Upper lobe of left lung (tissue), 6 donors: ENCODE measurements at regions not wholly inside any gene's neighbourhood (a gene's known extent, or its start where the extent isn't known, plus 50 kb on each side); places are given as distances from the start of the nearest gene placed in this dataset.

Experiments used
- ATAC-seq, 2 donors: fragments of 200-7000 bp; cut with Tn5 transposase; one replicate each; pipeline ENCODE4 v1.9.1; 2022; ENCODE audit warnings: mild to moderate bottlenecking in 2 of 2, moderate library complexity in 2 of 2; ENCODE audit not compliant: low FRiP score in 2 of 2
- DNase-seq, 2 donors: peaks; one replicate each; pipeline ENCODE4 v3.0.0-alpha.2; 2019 to 2020
- H3K27ac ChIP-seq, 4 donors: fragments of 200-600 bp; sonication (generic); one replicate each; pipeline ENCODE4 v1.5.1; 2016 to 2019
- H3K27me3 ChIP-seq, 4 donors: fragments of 200-600 bp; sonication (generic); one replicate each; pipeline ENCODE4 v1.5.1; 2017 to 2019
- H3K36me3 ChIP-seq, 4 donors: fragments of 200-600 bp; sonication (generic); one replicate each; pipeline ENCODE4 v1.5.1; 2016 to 2019
- H3K4me1 ChIP-seq, 4 donors: fragments of 200-600 bp; sonication (generic); one replicate each; pipeline ENCODE4 v1.5.1; 2018 to 2019
- H3K4me3 ChIP-seq, 4 donors: fragments of 200-600 bp; sonication (generic); one replicate each; pipeline ENCODE4 v1.5.1; 2017 to 2019; ENCODE audit warnings: mild to moderate bottlenecking in 2 of 4, moderate library complexity in 1 of 4
- H3K9me3 ChIP-seq, 4 donors: fragments of 200-600 bp; sonication (generic); one replicate each; pipeline ENCODE4 v1.5.1; 2018 to 2019
- EP300 ChIP-seq, 4 donors: sonication (generic); formaldehyde crosslinking; IDR thresholded peaks; one replicate each; pipeline ENCODE4 v1.5.1; 2017; ENCODE audit warnings: antibody characterized with exemption in 4 of 4, control low read depth in 2 of 4
- POLR2A ChIP-seq, 4 donors: fragments of 450-650 bp; IDR thresholded peaks; one replicate each; pipeline ENCODE4 v1.5.1; 2016 to 2017; ENCODE audit warnings: antibody characterized with exemption in 4 of 4, mild to moderate bottlenecking in 2 of 4
- POLR2AphosphoS5 ChIP-seq, 2 donors: sonication (generic); formaldehyde crosslinking; IDR thresholded peaks; one replicate each; pipeline ENCODE4 v1.5.1; 2017; ENCODE audit warnings: antibody characterized with exemption in 2 of 2
- WGBS, 2 donors: methylation state at CpG; one replicate each; pipeline ENCODE4 v1.1.5; 2017 to 2018; 5-methylcytosine and 5-hydroxymethylcytosine counted together
- TF ChIP-seq, protein P1 (sequence below), 6 experiments: fragments of 450-650 bp in 4 of 6; fragments of 200-600 bp in 2 of 6; sonication (generic) in 2 of 6; IDR thresholded peaks; one replicate each; pipeline ENCODE4 v1.5.1; 2016 to 2019; ENCODE audit warnings: antibody characterized with exemption in 6 of 6
- donor health status: DM: no; HTN: no; CAD: no; lungs with moderate emphysema.
- donor health status: DM: no; HTN: yes; CAD: no; lungs with severe emphysema.

DNA sequence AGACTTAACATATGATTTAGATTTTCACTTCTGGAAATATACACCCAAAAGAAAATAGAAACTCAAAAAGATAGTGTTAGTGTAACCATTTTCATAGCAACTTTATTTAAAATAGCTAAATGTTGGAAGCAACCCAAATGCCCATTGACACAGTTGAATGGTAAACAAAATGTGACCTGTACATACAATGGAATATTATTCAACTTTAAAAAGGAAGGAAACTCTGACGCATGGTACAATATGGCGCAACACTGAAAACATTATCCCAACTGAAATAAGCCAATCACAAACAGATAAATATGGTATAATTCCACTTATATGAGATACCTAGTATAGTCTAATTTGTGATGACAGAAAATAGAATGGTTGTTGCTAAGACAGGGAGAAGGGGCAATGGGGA lies 1456.1 kb upstream of the MIR17HG start:
- no peaks in the 10 kb centered on the region for H3K36me3 ChIP-seq
- no peaks in the 10 kb centered on the region for H3K9me3 ChIP-seq
- no peak overlapping the region for H3K4me3 ChIP-seq
- WGBS, 2 donors = 28 to 81% methylated on average over 2 of the region's 2 CpGs
- H3K27me3 ChIP-seq = no peaks in the 10 kb centered on the region
- no peak for ATAC-seq
- no peak for DNase-seq
- H3K27ac ChIP-seq = no peak overlapping the region
- TF ChIP-seq EP300 (IDR thresholded peaks at IDR 0.05) (no peak), POLR2AphosphoS5 (IDR thresholded peaks at IDR 0.05) (no peak), POLR2A (IDR thresholded peaks at IDR 0.05) (no peak)
- TF ChIP-seq, protein P1, sequence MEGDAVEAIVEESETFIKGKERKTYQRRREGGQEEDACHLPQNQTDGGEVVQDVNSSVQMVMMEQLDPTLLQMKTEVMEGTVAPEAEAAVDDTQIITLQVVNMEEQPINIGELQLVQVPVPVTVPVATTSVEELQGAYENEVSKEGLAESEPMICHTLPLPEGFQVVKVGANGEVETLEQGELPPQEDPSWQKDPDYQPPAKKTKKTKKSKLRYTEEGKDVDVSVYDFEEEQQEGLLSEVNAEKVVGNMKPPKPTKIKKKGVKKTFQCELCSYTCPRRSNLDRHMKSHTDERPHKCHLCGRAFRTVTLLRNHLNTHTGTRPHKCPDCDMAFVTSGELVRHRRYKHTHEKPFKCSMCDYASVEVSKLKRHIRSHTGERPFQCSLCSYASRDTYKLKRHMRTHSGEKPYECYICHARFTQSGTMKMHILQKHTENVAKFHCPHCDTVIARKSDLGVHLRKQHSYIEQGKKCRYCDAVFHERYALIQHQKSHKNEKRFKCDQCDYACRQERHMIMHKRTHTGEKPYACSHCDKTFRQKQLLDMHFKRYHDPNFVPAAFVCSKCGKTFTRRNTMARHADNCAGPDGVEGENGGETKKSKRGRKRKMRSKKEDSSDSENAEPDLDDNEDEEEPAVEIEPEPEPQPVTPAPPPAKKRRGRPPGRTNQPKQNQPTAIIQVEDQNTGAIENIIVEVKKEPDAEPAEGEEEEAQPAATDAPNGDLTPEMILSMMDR (IDR thresholded peaks at IDR 0.05) = no peak
- H3K4me1 ChIP-seq = no peaks in the 10 kb centered on the region

DNA sequence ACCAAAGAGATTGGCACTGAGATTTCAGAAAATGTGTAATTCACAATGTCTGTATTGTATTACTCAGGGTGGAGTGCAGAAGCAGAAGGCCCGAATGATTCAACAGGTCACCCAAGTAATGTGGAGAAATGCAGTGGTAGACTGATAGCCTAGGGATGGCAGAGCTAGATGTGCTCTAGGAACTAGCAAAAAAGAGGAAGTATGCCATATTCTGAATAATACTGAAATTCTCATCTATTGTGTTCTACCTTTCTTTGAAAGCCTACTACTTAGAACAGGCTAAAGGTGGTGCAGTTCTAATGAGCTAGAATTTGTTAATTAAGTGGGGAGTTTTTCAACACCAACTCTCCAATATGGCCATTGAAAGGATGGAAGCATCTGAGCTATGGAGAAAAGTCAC lies 1449.8 kb upstream of the MIR17HG start:
- no peaks in the 10 kb centered on the region for H3K9me3 ChIP-seq
- no peak overlapping the region for H3K27ac ChIP-seq
- no peak for DNase-seq
- H3K36me3 ChIP-seq = no peaks in the 10 kb centered on the region
- H3K4me3 ChIP-seq = no peak overlapping the region
- no peaks in the 10 kb centered on the region for H3K27me3 ChIP-seq
- no peaks in the 10 kb centered on the region for H3K4me1 ChIP-seq
- ATAC-seq = no peak
- 82 to 83% methylated on average over 1 of the region's 1 CpG for WGBS, 2 donors
- TF ChIP-seq POLR2AphosphoS5 (IDR thresholded peaks at IDR 0.05) = no peak
- no peak for TF ChIP-seq POLR2A (IDR thresholded peaks at IDR 0.05)
- TF ChIP-seq, protein P1 (IDR thresholded peaks at IDR 0.05) = no peak
- no peak for TF ChIP-seq EP300 (IDR thresholded peaks at IDR 0.05)

DNA sequence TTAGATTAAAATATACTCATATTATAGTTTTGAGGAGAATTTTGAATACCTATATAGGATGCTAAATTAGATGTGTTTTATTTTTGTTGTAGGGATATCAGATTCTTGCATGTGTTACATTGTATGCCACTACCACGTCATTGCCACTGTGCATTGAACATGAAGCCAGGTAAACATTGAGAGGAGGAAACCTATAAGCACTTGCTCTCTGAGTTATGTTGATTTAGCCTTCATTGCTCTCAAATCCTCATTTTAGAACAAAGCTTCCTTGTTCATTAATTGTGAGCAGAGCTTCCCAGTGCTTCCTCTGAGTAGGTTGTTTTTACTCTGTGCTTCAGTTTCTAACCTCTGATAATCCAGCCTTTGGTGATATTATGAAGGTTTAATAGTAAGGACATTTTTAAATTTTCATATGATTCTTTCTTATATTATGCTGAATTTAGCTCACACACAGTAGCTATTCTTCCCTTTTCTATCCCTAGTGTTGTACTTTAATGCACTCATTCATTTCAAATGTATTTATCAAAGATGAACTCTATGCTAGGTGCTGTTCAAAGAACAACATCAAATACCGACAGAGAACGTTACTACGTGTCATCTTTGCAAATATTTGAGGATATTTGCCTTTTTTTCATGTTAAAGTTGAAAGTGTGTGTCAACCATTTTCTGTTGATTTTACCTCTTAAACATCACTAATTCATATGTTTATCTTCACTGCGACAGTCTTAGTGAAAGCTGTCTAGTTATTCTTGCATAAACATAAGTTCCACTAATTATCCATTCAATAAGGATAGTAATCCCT lies 1448.0 kb upstream of the MIR17HG start:
- H3K4me3 ChIP-seq = no peak overlapping the region
- no peaks in the 10 kb centered on the region for H3K4me1 ChIP-seq
- 65 to 78% methylated on average over 5 of the region's 5 CpGs for WGBS, 2 donors
- DNase-seq (no peak), ATAC-seq (no peak)
- H3K36me3 ChIP-seq = no peaks in the 10 kb centered on the region
- H3K27ac ChIP-seq = no peak overlapping the region
- TF ChIP-seq, protein P1 (IDR thresholded peaks at IDR 0.05) = no peak
- TF ChIP-seq EP300 (IDR thresholded peaks at IDR 0.05) (no peak), POLR2A (IDR thresholded peaks at IDR 0.05) (no peak), POLR2AphosphoS5 (IDR thresholded peaks at IDR 0.05) (no peak)
- H3K27me3 ChIP-seq = no peaks in the 10 kb centered on the region
- no peaks in the 10 kb centered on the region for H3K9me3 ChIP-seq

DNA sequence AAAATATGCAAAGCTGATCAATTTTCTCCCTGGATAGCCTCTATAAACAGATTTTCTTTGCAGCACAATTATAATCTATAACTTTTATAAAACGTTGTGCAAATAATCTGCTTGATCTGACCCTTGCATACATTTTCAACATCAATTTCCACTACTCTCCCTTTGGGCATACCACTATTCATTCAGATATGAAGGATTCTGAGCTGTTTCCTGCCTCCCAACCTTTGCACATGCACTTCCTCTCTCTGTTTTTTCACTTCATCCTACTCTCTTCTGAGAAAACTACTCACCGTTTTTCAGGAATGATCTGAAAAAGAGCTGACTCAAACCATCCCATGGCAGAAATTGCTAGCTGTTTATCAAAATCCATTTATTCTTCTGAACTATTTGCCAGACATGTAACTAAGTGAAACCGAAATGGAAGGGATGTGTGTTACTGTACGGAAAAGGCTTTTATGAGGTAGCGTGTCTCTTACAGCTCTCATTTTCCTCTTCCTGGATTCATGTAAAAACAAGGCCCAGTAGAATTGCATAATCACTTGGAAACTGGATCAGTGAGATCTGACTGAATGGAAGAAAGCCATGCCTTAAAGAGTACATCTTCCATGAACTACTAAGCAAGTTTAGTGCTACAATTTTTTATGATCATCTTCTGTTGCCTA lies 1447.3 kb upstream of the MIR17HG start:
- H3K4me3 ChIP-seq = no peak overlapping the region
- TF ChIP-seq POLR2AphosphoS5 (IDR thresholded peaks at IDR 0.05) (no peak), EP300 (IDR thresholded peaks at IDR 0.05) (no peak), POLR2A (IDR thresholded peaks at IDR 0.05) (no peak)
- TF ChIP-seq, protein P1 (IDR thresholded peaks at IDR 0.05) = no peak
- no peaks in the 10 kb centered on the region for H3K9me3 ChIP-seq
- no peaks in the 10 kb centered on the region for H3K4me1 ChIP-seq
- no peak overlapping the region for H3K27ac ChIP-seq
- peak in 1 of 2 donors; percentile 53 for ATAC-seq
- no peak for DNase-seq
- WGBS, 2 donors = 64 to 65% methylated on average over 5 of the region's 5 CpGs
- no peaks in the 10 kb centered on the region for H3K27me3 ChIP-seq
- H3K36me3 ChIP-seq = no peaks in the 10 kb centered on the region
